ENCODE measurements at regions not wholly inside any gene's neighbourhood (a gene's known extent, or its start where the extent isn't known, plus 50 kb on each side); places are given as distances from the start of the nearest gene placed in this dataset.
"Not testable (repeated sequence)": the region's sequence is repeated elsewhere in the genome, so short reads cannot be mapped to it uniquely, and the experiment has no call there.

- H3K4me1 Mint-ChIP-seq; H3K4me3 ChIP-seq (ENCODE audit: control extremely low read depth in 1 of 5, extremely low read depth in 1 of 5, insufficient read depth in 1 of 5, low read depth in 2 of 5, low read length in 4 of 5); H3K4me3 Mint-ChIP-seq; H3K9me3 Mint-ChIP-seq (ENCODE audit: insufficient read depth); H3K27ac ChIP-seq (ENCODE audit: low read length in 2 of 2); H3K4me1 ChIP-seq (ENCODE audit: control insufficient read depth in 2 of 2, insufficient read depth in 2 of 2, low read length in 2 of 2); CTCF ChIA-PET; POLR2A ChIA-PET; H3K27me3 Mint-ChIP-seq; H3K9ac ChIP-seq (ENCODE audit: low read length); H2AFZ ChIP-seq (ENCODE audit: insufficient read depth, low read depth, low read length, poor library complexity, severe bottlenecking); intact Hi-C loops (cut with micrococcal nuclease); H3K27ac Mint-ChIP-seq; H3K36me3 ChIP-seq (replicated peaks in 1 of 2; ENCODE audit: control extremely low read depth in 1 of 2, control insufficient read depth in 1 of 2, extremely low read depth in 1 of 2, insufficient read depth in 2 of 2, low read length in 1 of 2); DNase-seq; H4K20me1 ChIP-seq (ENCODE audit: control insufficient read depth, insufficient read depth, low read length, poor library complexity, severe bottlenecking); H3K4me2 ChIP-seq (replicated peaks; ENCODE audit: low read depth, low read length, poor library complexity, severe bottlenecking); ATAC-seq (ENCODE audit: low read depth); H3K79me2 ChIP-seq (ENCODE audit: control insufficient read depth, insufficient read depth, low read length); H3K27me3 ChIP-seq (replicated peaks in 1 of 4; ENCODE audit: control extremely low read depth in 1 of 4, control insufficient read depth in 3 of 4, insufficient read depth in 4 of 4, low read length in 3 of 4): not testable (repeated sequence)
- H3K9me3 ChIP-seq (ENCODE audit: control extremely low read depth in 1 of 3, control insufficient read depth in 2 of 3, insufficient read depth in 1 of 3, low read length in 2 of 3): peaks cover 0 to 13% (median 0%) of the 10 kb centered on the region in 3 donors
- 69% methylated on average over 4 of the region's 4 CpGs for WGBS (ENCODE audit: insufficient coverage)
These were observed 1556.0 kb downstream of the FOXD4L5 start for GRCh38 chr9:63729021-63729420.

- ATAC-seq (ENCODE audit: low read depth): no peak
- Histone ChIP-seq H3K36me3 (replicated peaks in 1 of 2; ENCODE audit: control extremely low read depth in 1 of 2, control insufficient read depth in 1 of 2, extremely low read depth in 1 of 2, insufficient read depth in 2 of 2, low read length in 1 of 2) (no peaks in the 10 kb centered on the region), H2AFZ (ENCODE audit: insufficient read depth, low read depth, low read length, poor library complexity, severe bottlenecking) (no peak overlapping the region), H3K9me3 (ENCODE audit: control extremely low read depth in 1 of 3, control insufficient read depth in 2 of 3, insufficient read depth in 1 of 3, low read length in 2 of 3) (peaks cover 0 to 13% (median 0%) of the 10 kb centered on the region in 3 donors), H4K20me1 (ENCODE audit: control insufficient read depth, insufficient read depth, low read length, poor library complexity, severe bottlenecking) (no peaks in the 10 kb centered on the region), H3K9ac (ENCODE audit: low read length) (no peak overlapping the region), H3K79me2 (ENCODE audit: control insufficient read depth, insufficient read depth, low read length) (no peaks in the 10 kb centered on the region), H3K4me1 (ENCODE audit: control insufficient read depth in 2 of 2, insufficient read depth in 2 of 2, low read length in 2 of 2) (no peaks in the 10 kb centered on the region), H3K27ac (ENCODE audit: low read length in 2 of 2) (no peak overlapping the region), H3K27me3 (replicated peaks in 1 of 4; ENCODE audit: control extremely low read depth in 1 of 4, control insufficient read depth in 3 of 4, insufficient read depth in 4 of 4, low read length in 3 of 4) (no peaks in the 10 kb centered on the region), H3K4me2 (replicated peaks; ENCODE audit: low read depth, low read length, poor library complexity, severe bottlenecking) (no peak overlapping the region), H3K4me3 (ENCODE audit: control extremely low read depth in 1 of 5, extremely low read depth in 1 of 5, insufficient read depth in 1 of 5, low read depth in 2 of 5, low read length in 4 of 5) (no peak overlapping the region)
- ChIA-PET CTCF (no interaction called here), POLR2A (no interaction called here)
- Mint-ChIP-seq H3K27me3 (no peaks in the 10 kb centered on the region), H3K27ac (no peak overlapping the region), H3K9me3 (ENCODE audit: insufficient read depth) (no peaks in the 10 kb centered on the region), H3K4me1 (no peaks in the 10 kb centered on the region), H3K4me3 (no peak overlapping the region)
- 67% methylated on average over 3 of the region's 3 CpGs for WGBS (ENCODE audit: insufficient coverage)
- no peak for TF ChIP-seq EZH2 (IDR thresholded peaks at IDR 0.05; ENCODE audit: borderline replicate concordance, insufficient read depth, low read depth, low read length, poor library complexity, severe bottlenecking)
- TF ChIP-seq, protein P1, sequence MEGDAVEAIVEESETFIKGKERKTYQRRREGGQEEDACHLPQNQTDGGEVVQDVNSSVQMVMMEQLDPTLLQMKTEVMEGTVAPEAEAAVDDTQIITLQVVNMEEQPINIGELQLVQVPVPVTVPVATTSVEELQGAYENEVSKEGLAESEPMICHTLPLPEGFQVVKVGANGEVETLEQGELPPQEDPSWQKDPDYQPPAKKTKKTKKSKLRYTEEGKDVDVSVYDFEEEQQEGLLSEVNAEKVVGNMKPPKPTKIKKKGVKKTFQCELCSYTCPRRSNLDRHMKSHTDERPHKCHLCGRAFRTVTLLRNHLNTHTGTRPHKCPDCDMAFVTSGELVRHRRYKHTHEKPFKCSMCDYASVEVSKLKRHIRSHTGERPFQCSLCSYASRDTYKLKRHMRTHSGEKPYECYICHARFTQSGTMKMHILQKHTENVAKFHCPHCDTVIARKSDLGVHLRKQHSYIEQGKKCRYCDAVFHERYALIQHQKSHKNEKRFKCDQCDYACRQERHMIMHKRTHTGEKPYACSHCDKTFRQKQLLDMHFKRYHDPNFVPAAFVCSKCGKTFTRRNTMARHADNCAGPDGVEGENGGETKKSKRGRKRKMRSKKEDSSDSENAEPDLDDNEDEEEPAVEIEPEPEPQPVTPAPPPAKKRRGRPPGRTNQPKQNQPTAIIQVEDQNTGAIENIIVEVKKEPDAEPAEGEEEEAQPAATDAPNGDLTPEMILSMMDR (IDR thresholded peaks at IDR 0.05): no peak
- DNase-seq: no peak
- intact Hi-C loops (cut with micrococcal nuclease): no loop called here
These were observed 1556.7 kb downstream of the FOXD4L5 start for GRCh38 chr9:63728287-63728686.

DNA sequence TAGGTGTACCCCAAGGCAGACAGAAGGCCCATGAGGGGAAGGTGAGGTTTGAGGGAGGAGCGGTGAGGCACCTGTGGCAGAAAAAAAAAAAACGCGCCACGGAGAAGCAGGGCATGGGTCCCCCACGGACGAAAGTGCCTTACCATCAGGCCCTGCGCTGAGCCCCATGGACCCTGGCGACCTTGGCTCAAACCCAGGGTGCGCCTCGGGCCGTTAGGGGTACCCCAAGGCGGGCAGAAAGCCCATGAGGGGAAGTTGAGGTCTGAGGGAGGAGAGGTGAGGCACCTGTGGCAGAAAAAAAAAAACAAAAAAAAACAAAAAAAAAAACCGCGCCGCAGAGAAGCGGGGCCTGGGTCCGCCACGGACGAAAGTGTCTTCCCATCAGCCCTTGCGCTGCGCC, 1576.7 kb downstream of the FOXD4L5 start:
- H3K27me3 Mint-ChIP-seq; H3K79me2 ChIP-seq (ENCODE audit: control insufficient read depth, insufficient read depth, low read length); H3K36me3 ChIP-seq (replicated peaks in 1 of 2; ENCODE audit: control extremely low read depth in 1 of 2, control insufficient read depth in 1 of 2, extremely low read depth in 1 of 2, insufficient read depth in 2 of 2, low read length in 1 of 2); intact Hi-C loops (cut with micrococcal nuclease); DNase-seq; H3K9ac ChIP-seq (ENCODE audit: low read length); CTCF ChIA-PET; H3K27me3 ChIP-seq (replicated peaks in 1 of 4; ENCODE audit: control extremely low read depth in 1 of 4, control insufficient read depth in 3 of 4, insufficient read depth in 4 of 4, low read length in 3 of 4); H3K4me2 ChIP-seq (replicated peaks; ENCODE audit: low read depth, low read length, poor library complexity, severe bottlenecking); H3K9me3 Mint-ChIP-seq (ENCODE audit: insufficient read depth); H3K27ac ChIP-seq (ENCODE audit: low read length in 2 of 2); H3K4me3 Mint-ChIP-seq; ATAC-seq (ENCODE audit: low read depth); H3K4me3 ChIP-seq (ENCODE audit: control extremely low read depth in 1 of 5, extremely low read depth in 1 of 5, insufficient read depth in 1 of 5, low read depth in 2 of 5, low read length in 4 of 5); POLR2A ChIA-PET; H3K27ac Mint-ChIP-seq; H2AFZ ChIP-seq (ENCODE audit: insufficient read depth, low read depth, low read length, poor library complexity, severe bottlenecking); H3K4me1 Mint-ChIP-seq; H3K4me1 ChIP-seq (ENCODE audit: control insufficient read depth in 2 of 2, insufficient read depth in 2 of 2, low read length in 2 of 2); H4K20me1 ChIP-seq (ENCODE audit: control insufficient read depth, insufficient read depth, low read length, poor library complexity, severe bottlenecking): not testable (repeated sequence)
- H3K9me3 ChIP-seq (ENCODE audit: control extremely low read depth in 1 of 3, control insufficient read depth in 2 of 3, insufficient read depth in 1 of 3, low read length in 2 of 3): peaks cover 0 to 44% (median 0%) of the 10 kb centered on the region in 3 donors
- WGBS (ENCODE audit: insufficient coverage): 55% methylated on average over 11 of the region's 21 CpGs
